HUES6 (cell line): ENCODE measurements at regions not wholly inside any gene's neighbourhood (a gene's known extent, or its start where the extent isn't known, plus 50 kb on each side); places are given as distances from the start of the nearest gene placed in this dataset.
"Not testable (repeated sequence)": the region's sequence is repeated elsewhere in the genome, so short reads cannot be mapped to it uniquely, and the experiment has no call there.

ENCODE experiments used
- H3K27ac ChIP-seq: 2 replicates; pipeline ENCODE4 v1.7.0; 2013; ENCODE audit warnings: low read depth, mild to moderate bottlenecking, low read length, inconsistent platforms
- H3K27me3 ChIP-seq: 2 replicates; pipeline ENCODE4 v1.6.1; 2013; ENCODE audit warnings: low read length; ENCODE audit not compliant: control insufficient read depth, insufficient read depth
- H3K36me3 ChIP-seq: 2 replicates; pipeline ENCODE4 v1.6.1; 2013; ENCODE audit warnings: low read length; ENCODE audit not compliant: control insufficient read depth, insufficient read depth
- H3K4me1 ChIP-seq: 2 replicates; pipeline ENCODE4 v1.6.1; 2013; ENCODE audit warnings: low read length; ENCODE audit not compliant: control insufficient read depth, insufficient read depth
- H3K4me3 ChIP-seq: 2 replicates; pipeline ENCODE4 v1.5.1; 2013; ENCODE audit warnings: low read depth, low read length
- H3K9ac ChIP-seq: one replicate; pipeline ENCODE4 v1.6.1; 2013; ENCODE audit warnings: mild to moderate bottlenecking, low read length
- H3K9me3 ChIP-seq: 2 replicates; pipeline ENCODE4 v1.6.1; 2013; ENCODE audit warnings: low read depth, low read length; ENCODE audit not compliant: control insufficient read depth, insufficient read depth

GRCh38 chr15:67935244-67935643 is 95.4 kb upstream of the RNU6-1 start:
- H3K9me3 ChIP-seq, result peaks cover 14% of the 10 kb centered on the region
- no peaks in the 10 kb centered on the region for H3K27me3 ChIP-seq
- peaks cover 15% of the 10 kb centered on the region; the same call in 1 of the 2 replicates for H3K4me1 ChIP-seq
- no peak overlapping the region for H3K27ac ChIP-seq
- H3K9ac ChIP-seq, result no peak overlapping the region
- H3K4me3 ChIP-seq, result no peak overlapping the region
- no peaks in the 10 kb centered on the region for H3K36me3 ChIP-seq

GRCh38 chr15:67936258-67936657 is 96.4 kb upstream of the RNU6-1 start:
- no peaks in the 10 kb centered on the region for H3K36me3 ChIP-seq
- H3K9me3 ChIP-seq, result peaks cover 14% of the 10 kb centered on the region
- H3K9ac ChIP-seq, result no peak overlapping the region
- no peak overlapping the region for H3K4me3 ChIP-seq
- H3K27me3 ChIP-seq, result no peaks in the 10 kb centered on the region
- H3K4me1 ChIP-seq, result peaks cover 19% of the 10 kb centered on the region; the same call in 1 of the 2 replicates
- H3K27ac ChIP-seq, result no peak overlapping the region

GRCh38 chr15:67937153-67937761 is 97.4 kb upstream of the RNU6-1 start:
- peaks cover 24% of the 10 kb centered on the region; the same call in 1 of the 2 replicates for H3K4me1 ChIP-seq
- no peak overlapping the region for H3K27ac ChIP-seq
- H3K9ac ChIP-seq, result no peak overlapping the region
- H3K4me3 ChIP-seq, result no peak overlapping the region
- no peaks in the 10 kb centered on the region for H3K36me3 ChIP-seq
- peaks cover 11% of the 10 kb centered on the region; the same call in 1 of the 2 replicates for H3K9me3 ChIP-seq
- H3K27me3 ChIP-seq, result no peaks in the 10 kb centered on the region

- H3K4me1 ChIP-seq, result peaks cover 24% of the 10 kb centered on the region; the same call in 1 of the 2 replicates
- not testable (repeated sequence) for H3K36me3 ChIP-seq, H3K4me3 ChIP-seq, H3K27me3 ChIP-seq, H3K27ac ChIP-seq, H3K9me3 ChIP-seq, H3K9ac ChIP-seq
Observed at GRCh38 chr15:67939179-67939578, 99.3 kb upstream of the RNU6-1 start.

- not testable (repeated sequence) for H3K9me3 ChIP-seq, H3K36me3 ChIP-seq, H3K9ac ChIP-seq, H3K27me3 ChIP-seq, H3K4me3 ChIP-seq, H3K27ac ChIP-seq
- H3K4me1 ChIP-seq, result peaks cover 24% of the 10 kb centered on the region; the same call in 1 of the 2 replicates
Observed at GRCh38 chr15:67939588-67940323, 99.9 kb upstream of the RNU6-1 start.

- no peak overlapping the region for H3K4me3 ChIP-seq
- no peak overlapping the region; the same call in 1 of the 2 replicates for H3K27ac ChIP-seq
- peaks cover 27% of the 10 kb centered on the region; the same call in 1 of the 2 replicates for H3K4me1 ChIP-seq
- H3K9ac ChIP-seq, result no peak overlapping the region
- no peaks in the 10 kb centered on the region for H3K27me3 ChIP-seq
- 0 out of 2 replicates have a peak, but pooled peaks cover 5% of the 10 kb centered on the region for H3K9me3 ChIP-seq
- H3K36me3 ChIP-seq, result no peaks in the 10 kb centered on the region
Observed at GRCh38 chr15:67940324-67940719, 100.5 kb upstream of the RNU6-1 start.

GRCh38 chr15:67941648-67942310 is 101.9 kb upstream of the RNU6-1 start:
- Histone ChIP-seq H3K4me1 (peaks cover 40% of the 10 kb centered on the region), H3K9ac (no peak overlapping the region), H3K36me3 (no peaks in the 10 kb centered on the region), H3K27ac (no peak overlapping the region), H3K9me3 (no peaks in the 10 kb centered on the region), H3K27me3 (no peaks in the 10 kb centered on the region), H3K4me3 (no peak overlapping the region)

GRCh38 chr15:67943475-67943874 is 103.6 kb upstream of the RNU6-1 start:
- no peak overlapping the region for H3K4me3 ChIP-seq
- peaks cover 4% of the 10 kb centered on the region for H3K9me3 ChIP-seq
- H3K36me3 ChIP-seq, result no peaks in the 10 kb centered on the region
- no peak overlapping the region for H3K9ac ChIP-seq
- H3K4me1 ChIP-seq, result peaks cover 34% of the 10 kb centered on the region
- no peaks in the 10 kb centered on the region for H3K27me3 ChIP-seq
- H3K27ac ChIP-seq, result no peak overlapping the region

GRCh38 chr15:67944010-67944641 is 104.3 kb upstream of the RNU6-1 start:
- no peaks in the 10 kb centered on the region for H3K36me3 ChIP-seq
- H3K27ac ChIP-seq, result no peak overlapping the region
- no peaks in the 10 kb centered on the region for H3K27me3 ChIP-seq
- peaks cover 4% of the 10 kb centered on the region for H3K9me3 ChIP-seq
- H3K9ac ChIP-seq, result no peak overlapping the region
- H3K4me1 ChIP-seq, result peaks cover 34% of the 10 kb centered on the region
- H3K4me3 ChIP-seq, result no peak overlapping the region

- H3K4me3 ChIP-seq, result no peak overlapping the region
- H3K4me1 ChIP-seq, result peaks cover 34% of the 10 kb centered on the region
- H3K36me3 ChIP-seq, result no peaks in the 10 kb centered on the region
- no peak overlapping the region for H3K9ac ChIP-seq
- peaks cover 4% of the 10 kb centered on the region for H3K9me3 ChIP-seq
- no peaks in the 10 kb centered on the region for H3K27me3 ChIP-seq
- H3K27ac ChIP-seq, result no peak overlapping the region
Observed at GRCh38 chr15:67945131-67945530, 105.3 kb upstream of the RNU6-1 start.
